ENCODE measurements at regions not wholly inside any gene's neighbourhood (a gene's known extent, or its start where the extent isn't known, plus 50 kb on each side); places are given as distances from the start of the nearest gene placed in this dataset.

DNA sequence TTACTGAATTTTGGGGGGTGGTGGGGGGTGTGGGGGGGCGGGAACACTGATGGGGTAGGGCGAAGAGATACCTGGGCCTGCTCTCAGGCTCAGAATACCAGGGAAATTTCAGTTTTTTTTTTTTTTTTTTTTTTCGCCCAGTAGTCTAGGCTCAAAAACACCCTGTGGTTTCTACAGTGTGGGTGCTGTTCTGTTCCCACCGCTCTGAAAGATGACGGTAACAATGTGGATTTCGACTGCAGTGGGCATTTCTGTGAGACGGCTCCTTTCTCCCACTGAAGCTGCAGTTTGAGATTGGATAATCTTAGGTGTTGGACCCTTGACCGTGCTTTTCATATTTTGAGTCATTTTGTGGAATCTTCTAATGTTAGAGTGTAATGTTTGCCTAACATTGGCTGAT lies 143.8 kb upstream of the RGMA start:
- Mint-ChIP-seq H3K27ac (no peak overlapping the region), H3K4me1 (ENCODE audit: low read depth) (peaks cover 21% of the 10 kb centered on the region)

DNA sequence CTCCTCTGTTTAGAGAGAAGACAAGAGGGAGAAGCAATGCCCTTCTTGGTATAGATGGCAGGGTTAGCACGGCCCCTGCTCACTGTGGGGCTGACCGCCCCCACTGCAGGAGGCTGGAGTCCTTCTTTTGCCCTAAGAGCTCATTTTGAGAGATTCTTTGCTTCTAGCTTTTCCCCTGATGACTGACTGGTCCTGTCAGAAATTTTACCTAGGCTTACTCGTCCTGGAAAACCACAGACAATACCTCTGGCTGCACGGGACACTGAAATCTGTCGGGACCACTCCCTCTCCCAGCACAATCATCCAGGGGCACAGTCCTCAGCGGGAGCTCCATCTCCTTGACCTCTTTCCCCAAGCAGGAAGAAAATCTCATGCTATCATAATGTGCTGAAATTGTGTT lies 143.0 kb upstream of the RGMA start:
- ATAC-seq (replicated peaks in 1 of 2), result no peak
- H3K4me1 Mint-ChIP-seq (ENCODE audit: low read depth), result peaks cover 21% of the 10 kb centered on the region
- H3K27ac Mint-ChIP-seq, result no peak overlapping the region

More for the DNA sequence above, 143.8 kb upstream of the RGMA start:
- no peak for ATAC-seq (replicated peaks in 1 of 2)
- DNase-seq, result no peak
- H3K4me3 Mint-ChIP-seq, result no peak overlapping the region
- no peaks in the 10 kb centered on the region for H3K36me3 Mint-ChIP-seq (ENCODE audit: insufficient read depth in 2 of 2)
- peaks cover 0 to under 1% of the 10 kb centered on the region in 2 donors for H3K9me3 Mint-ChIP-seq
- H3K27me3 Mint-ChIP-seq (ENCODE audit: low read depth), result peaks cover 29% of the 10 kb centered on the region

DNA sequence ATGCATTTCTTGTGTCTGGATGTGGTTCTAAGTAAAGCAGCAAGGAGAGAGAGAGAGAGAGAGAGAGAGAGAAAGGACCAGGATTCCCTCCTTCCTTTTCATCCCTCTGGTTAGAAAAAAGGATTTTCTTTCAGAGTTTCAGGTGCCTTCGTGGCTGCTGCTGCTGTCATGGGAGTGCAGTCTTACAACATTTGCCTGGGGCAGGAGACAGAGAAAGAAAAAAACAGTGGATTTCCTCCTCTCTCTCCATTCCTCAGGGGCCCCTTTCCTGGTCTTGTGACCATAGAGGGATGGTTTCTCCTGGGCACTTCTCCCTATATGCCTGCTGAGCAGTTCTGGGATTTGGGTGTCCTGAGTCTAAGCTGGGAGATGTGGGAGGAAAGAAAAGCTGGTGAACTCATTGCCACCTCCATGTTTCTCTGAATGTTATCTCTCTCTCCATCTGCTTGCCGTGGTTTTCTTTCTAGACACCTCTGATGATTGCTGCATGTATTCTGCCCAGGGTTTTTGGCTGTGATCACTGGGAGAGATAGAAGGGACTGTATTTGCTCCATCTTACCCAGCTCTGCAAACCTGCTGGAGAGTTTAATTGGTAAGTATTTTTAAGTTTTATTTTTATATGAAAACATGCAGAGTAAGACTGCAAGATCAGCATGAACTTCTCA lies 142.4 kb upstream of the RGMA start:
- peaks cover 29% of the 10 kb centered on the region for H3K27me3 Mint-ChIP-seq (ENCODE audit: low read depth)
- no peak overlapping the region for H3K4me3 Mint-ChIP-seq
- ATAC-seq (replicated peaks in 1 of 2) (no peak), DNase-seq (no peak)
- H3K4me1 Mint-ChIP-seq (ENCODE audit: low read depth), result peaks cover 17% of the 10 kb centered on the region
- H3K9me3 Mint-ChIP-seq, result no peaks in the 10 kb centered on the region
- no peaks in the 10 kb centered on the region for H3K36me3 Mint-ChIP-seq (ENCODE audit: insufficient read depth in 2 of 2)
- H3K27ac Mint-ChIP-seq, result no peak overlapping the region

More for the DNA sequence above, 143.0 kb upstream of the RGMA start:
- Mint-ChIP-seq H3K4me3 (no peak overlapping the region), H3K36me3 (ENCODE audit: insufficient read depth in 2 of 2) (no peaks in the 10 kb centered on the region), H3K27me3 (ENCODE audit: low read depth) (peaks cover 29% of the 10 kb centered on the region), H3K9me3 (no peaks in the 10 kb centered on the region)
- no peak for DNase-seq

DNA sequence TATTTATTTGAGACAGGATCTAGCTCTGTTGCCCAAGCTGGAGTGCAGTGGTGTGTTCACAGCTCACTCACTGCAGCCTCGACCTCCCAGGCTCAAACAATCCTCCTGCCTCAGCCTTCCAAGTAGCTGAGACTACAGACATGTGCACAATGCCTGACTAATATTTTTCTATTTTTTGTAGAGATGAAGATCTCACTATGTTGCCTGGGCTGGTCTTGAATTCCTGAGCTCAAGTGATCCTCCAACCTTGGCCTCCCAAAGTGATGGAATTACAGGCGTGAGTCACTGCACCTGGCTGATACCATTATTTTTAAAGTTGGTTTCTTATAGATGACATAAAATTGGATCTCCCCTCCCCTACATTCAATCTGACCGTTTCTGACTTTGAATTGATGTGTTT lies 139.5 kb upstream of the RGMA start:
- ATAC-seq (replicated peaks in 1 of 2), result no peak
- no peak for DNase-seq
- Mint-ChIP-seq H3K27ac (no peak overlapping the region), H3K4me3 (no peak overlapping the region), H3K4me1 (ENCODE audit: low read depth) (peaks cover 9% of the 10 kb centered on the region), H3K36me3 (ENCODE audit: insufficient read depth in 2 of 2) (no peaks in the 10 kb centered on the region), H3K9me3 (no peaks in the 10 kb centered on the region), H3K27me3 (ENCODE audit: low read depth) (peaks cover 26% of the 10 kb centered on the region)

DNA sequence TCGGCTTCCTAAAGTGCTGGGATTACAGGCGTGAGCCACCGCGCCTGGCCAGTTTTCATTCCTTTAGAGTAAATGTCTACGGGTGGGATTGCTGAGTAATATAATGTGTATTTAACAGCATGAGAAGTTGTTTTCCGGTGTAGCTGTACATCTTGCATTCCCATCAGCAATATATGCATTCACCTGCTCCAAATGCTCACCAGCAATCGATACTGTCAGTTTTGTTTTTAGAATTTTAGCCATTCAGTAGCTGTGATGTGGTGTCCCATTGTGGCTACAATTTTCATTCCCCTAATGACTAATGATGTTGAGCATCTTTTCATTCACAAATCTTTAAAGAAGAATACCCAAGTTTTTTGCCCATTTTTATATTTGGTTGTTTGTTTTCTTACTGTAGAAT lies 134.8 kb upstream of the RGMA start:
- no peak overlapping the region for H3K27ac Mint-ChIP-seq
- no peaks in the 10 kb centered on the region for H3K4me1 Mint-ChIP-seq (ENCODE audit: low read depth)
- no peaks in the 10 kb centered on the region for H3K9me3 Mint-ChIP-seq
- ATAC-seq (replicated peaks in 1 of 2), result peak; percentile 51 to 80
- H3K4me3 Mint-ChIP-seq, result no peak overlapping the region
- DNase-seq, result peak in 1 of 2 donors; percentile 24
- no peaks in the 10 kb centered on the region for H3K36me3 Mint-ChIP-seq (ENCODE audit: insufficient read depth in 2 of 2)
- H3K27me3 Mint-ChIP-seq (ENCODE audit: low read depth), result peaks cover 14% of the 10 kb centered on the region

DNA sequence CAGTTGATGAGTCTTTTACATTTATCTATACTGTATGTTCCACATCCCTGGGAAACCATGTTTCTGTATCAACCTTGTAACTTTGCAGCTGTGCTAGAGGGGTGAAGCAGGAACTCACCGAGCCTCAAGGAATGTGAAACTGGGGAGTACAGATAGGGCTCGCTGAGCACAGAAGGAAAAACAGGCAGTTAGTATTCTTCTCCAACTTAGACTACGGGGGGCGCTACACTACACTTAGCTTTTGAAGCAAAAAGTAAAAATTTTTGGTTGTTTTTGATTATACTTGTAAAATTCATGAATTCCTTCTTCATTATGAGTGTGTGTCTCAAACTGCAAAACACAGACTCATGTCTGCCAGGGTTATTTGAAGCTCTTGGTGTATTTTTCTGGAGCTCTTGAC lies 132.7 kb upstream of the RGMA start:
- H3K36me3 Mint-ChIP-seq (ENCODE audit: insufficient read depth in 2 of 2), result no peaks in the 10 kb centered on the region
- no peaks in the 10 kb centered on the region for H3K4me1 Mint-ChIP-seq (ENCODE audit: low read depth)
- H3K4me3 Mint-ChIP-seq, result no peak overlapping the region
- H3K27ac Mint-ChIP-seq, result no peak overlapping the region
- DNase-seq (no peak), ATAC-seq (replicated peaks in 1 of 2) (no peak)
- no peaks in the 10 kb centered on the region for H3K9me3 Mint-ChIP-seq
- H3K27me3 Mint-ChIP-seq (ENCODE audit: low read depth), result peaks cover 14% of the 10 kb centered on the region

DNA sequence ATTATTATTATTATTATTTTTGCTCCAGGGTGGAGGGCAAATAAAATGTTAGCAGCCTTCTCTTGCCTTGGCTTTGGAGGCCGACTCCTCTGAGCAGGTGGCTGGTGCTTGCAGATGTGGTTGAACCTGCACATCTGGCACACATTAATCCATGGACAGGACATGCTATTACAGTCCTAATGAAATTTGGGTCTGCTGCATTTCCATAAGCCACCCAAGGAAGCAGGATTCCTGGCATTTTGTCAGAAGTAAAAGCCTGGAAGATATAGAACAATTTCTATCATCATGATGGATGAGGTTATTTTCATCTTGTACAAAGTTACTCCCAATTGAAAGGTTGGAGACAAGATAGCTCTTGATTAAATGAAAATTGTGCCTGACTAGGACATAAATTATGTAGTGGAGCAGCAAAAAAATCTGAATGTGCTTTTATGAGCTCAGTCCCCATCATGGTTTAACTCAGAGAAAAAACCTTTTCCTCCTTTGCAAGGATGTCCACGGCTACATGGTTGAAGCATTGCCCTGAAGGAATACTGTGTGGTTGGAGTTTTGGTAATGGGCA lies 130.9 kb upstream of the RGMA start:
- DNase-seq, result no peak
- Mint-ChIP-seq H3K9me3 (no peaks in the 10 kb centered on the region), H3K36me3 (ENCODE audit: insufficient read depth in 2 of 2) (no peaks in the 10 kb centered on the region), H3K4me3 (no peak overlapping the region), H3K27ac (no peak overlapping the region), H3K4me1 (ENCODE audit: low read depth) (no peaks in the 10 kb centered on the region), H3K27me3 (ENCODE audit: low read depth) (peaks cover 7% of the 10 kb centered on the region)
- ATAC-seq (replicated peaks in 1 of 2), result no peak

DNA sequence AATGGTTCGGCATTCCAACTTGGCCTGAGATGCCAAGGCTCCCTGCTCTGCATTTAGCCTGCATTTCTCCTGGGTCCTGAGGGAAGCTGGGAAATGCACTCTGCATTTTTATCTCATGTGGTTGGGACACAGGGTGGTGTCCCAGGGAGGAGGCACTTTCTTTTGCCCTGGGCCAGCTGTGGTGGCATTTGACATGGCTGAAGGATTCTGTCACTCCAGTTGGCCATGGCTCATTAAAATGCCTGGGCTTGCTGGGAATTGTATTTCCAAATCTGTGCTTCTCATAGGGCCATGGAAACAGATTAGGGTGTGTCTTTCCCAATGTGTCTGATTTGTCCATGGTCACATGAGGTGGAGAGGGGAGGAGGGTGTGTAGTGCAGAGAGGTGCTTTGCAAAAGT lies 128.3 kb upstream of the RGMA start:
- peaks cover 7% of the 10 kb centered on the region for H3K27me3 Mint-ChIP-seq (ENCODE audit: low read depth)
- ATAC-seq (replicated peaks in 1 of 2) (no peak), DNase-seq (no peak)
- H3K9me3 Mint-ChIP-seq, result no peaks in the 10 kb centered on the region
- no peak overlapping the region for H3K27ac Mint-ChIP-seq
- H3K4me3 Mint-ChIP-seq, result no peak overlapping the region
- H3K36me3 Mint-ChIP-seq (ENCODE audit: insufficient read depth in 2 of 2), result no peaks in the 10 kb centered on the region
- H3K4me1 Mint-ChIP-seq (ENCODE audit: low read depth), result no peaks in the 10 kb centered on the region

DNA sequence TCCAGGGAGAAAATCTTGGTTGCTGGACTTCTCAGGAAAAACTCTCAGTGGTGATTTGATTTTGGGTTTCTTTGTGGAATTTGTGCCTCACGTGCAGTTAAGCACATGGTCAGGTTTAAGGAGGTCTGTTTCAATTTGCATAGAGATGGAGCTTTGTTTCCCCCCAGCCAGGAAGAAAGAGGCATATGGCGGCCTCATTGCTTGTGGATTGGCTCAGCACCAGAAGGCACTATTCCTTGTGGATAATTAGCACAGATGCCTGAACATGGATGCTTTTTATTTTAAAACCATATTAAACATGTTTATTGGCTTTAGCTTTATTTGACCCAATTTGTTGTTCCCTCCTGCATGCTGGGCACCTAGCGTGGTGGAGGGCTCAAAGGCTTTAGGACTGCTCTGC lies 125.1 kb upstream of the RGMA start:
- Mint-ChIP-seq H3K4me3 (no peak overlapping the region), H3K27me3 (ENCODE audit: low read depth) (no peaks in the 10 kb centered on the region), H3K27ac (no peak overlapping the region), H3K9me3 (peaks cover 0 to 1% of the 10 kb centered on the region in 2 donors), H3K4me1 (ENCODE audit: low read depth) (no peaks in the 10 kb centered on the region), H3K36me3 (ENCODE audit: insufficient read depth in 2 of 2) (no peaks in the 10 kb centered on the region)
- DNase-seq, result no peak
- ATAC-seq (replicated peaks in 1 of 2), result no peak

DNA sequence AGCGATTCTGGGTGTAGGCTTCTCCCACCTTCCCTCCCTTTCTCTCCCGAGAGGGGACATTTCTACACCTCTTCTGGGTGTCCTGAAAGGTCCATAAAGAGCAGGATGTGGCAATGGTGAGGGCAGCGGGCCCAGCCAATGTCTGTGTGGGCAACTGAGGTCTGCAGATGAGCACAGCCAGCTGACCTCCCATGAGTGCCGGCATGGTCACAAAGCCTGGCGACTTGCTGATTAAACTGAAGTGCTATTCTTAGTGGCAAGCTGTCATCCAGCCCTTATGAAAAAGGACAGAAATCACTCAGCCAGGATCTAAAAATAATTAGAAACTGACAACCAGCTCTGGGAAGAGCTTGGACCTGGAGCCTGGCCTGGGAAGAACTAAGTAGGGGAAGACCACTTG lies 124.3 kb upstream of the RGMA start:
- Mint-ChIP-seq H3K4me3 (no peak overlapping the region), H3K36me3 (ENCODE audit: insufficient read depth in 2 of 2) (no peaks in the 10 kb centered on the region), H3K4me1 (ENCODE audit: low read depth) (no peaks in the 10 kb centered on the region), H3K27me3 (ENCODE audit: low read depth) (no peaks in the 10 kb centered on the region), H3K27ac (no peak overlapping the region), H3K9me3 (peaks cover 0 to 1% of the 10 kb centered on the region in 2 donors)
- DNase-seq, result no peak
- no peak for ATAC-seq (replicated peaks in 1 of 2)

DNA sequence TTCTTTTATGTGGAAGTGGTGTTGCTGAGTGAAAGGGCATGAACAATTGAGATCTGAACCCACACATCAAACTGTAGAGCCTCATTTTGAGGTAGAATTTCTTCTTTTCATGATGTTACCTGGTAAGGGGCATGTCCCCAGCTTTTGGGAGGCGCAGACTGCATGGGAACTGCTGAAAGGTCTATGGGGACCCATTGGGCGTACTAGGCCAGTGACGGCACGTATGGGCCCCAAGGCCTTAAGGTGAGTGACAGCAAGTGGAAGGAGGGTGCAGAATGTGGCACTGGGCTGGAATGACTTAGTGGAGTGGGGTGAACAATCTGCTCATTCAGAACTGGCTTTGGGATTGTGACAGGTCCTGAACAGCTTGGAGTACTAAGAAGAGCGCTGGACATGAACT lies 123.6 kb upstream of the RGMA start:
- no peaks in the 10 kb centered on the region for H3K36me3 Mint-ChIP-seq (ENCODE audit: insufficient read depth in 2 of 2)

DNA sequence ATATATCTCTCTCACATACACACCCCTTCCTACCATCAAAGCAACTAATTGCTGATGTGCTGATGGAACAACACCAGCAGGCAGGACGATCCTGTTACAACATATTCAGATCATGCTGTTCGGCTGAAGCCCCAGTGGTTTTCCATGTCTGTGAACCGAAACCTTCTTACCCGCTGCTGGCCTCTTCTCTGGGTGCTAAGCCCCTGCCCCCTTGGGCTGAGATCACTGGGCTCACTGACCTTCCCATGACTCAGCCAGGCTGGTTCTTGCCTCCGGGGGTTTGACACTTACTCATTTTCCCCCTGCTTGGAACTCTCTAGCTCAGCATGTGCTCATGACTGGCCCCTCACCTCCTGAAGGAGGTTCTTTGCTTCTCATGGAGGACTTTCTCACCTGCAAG lies 122.0 kb upstream of the RGMA start:
- DNase-seq, result no peak
- Mint-ChIP-seq H3K27me3 (ENCODE audit: low read depth) (no peaks in the 10 kb centered on the region), H3K27ac (no peak overlapping the region), H3K4me1 (ENCODE audit: low read depth) (no peaks in the 10 kb centered on the region), H3K9me3 (peaks cover 0 to 1% of the 10 kb centered on the region in 2 donors), H3K4me3 (no peak overlapping the region), H3K36me3 (ENCODE audit: insufficient read depth in 2 of 2) (no peaks in the 10 kb centered on the region)
- no peak for ATAC-seq (replicated peaks in 1 of 2)

More for the DNA sequence above, 123.6 kb upstream of the RGMA start:
- Mint-ChIP-seq H3K27ac (no peak overlapping the region), H3K9me3 (peaks cover 0 to 1% of the 10 kb centered on the region in 2 donors), H3K4me3 (no peak overlapping the region), H3K27me3 (ENCODE audit: low read depth) (no peaks in the 10 kb centered on the region), H3K4me1 (ENCODE audit: low read depth) (no peaks in the 10 kb centered on the region)
- no peak for ATAC-seq (replicated peaks in 1 of 2)
- DNase-seq, result no peak

DNA sequence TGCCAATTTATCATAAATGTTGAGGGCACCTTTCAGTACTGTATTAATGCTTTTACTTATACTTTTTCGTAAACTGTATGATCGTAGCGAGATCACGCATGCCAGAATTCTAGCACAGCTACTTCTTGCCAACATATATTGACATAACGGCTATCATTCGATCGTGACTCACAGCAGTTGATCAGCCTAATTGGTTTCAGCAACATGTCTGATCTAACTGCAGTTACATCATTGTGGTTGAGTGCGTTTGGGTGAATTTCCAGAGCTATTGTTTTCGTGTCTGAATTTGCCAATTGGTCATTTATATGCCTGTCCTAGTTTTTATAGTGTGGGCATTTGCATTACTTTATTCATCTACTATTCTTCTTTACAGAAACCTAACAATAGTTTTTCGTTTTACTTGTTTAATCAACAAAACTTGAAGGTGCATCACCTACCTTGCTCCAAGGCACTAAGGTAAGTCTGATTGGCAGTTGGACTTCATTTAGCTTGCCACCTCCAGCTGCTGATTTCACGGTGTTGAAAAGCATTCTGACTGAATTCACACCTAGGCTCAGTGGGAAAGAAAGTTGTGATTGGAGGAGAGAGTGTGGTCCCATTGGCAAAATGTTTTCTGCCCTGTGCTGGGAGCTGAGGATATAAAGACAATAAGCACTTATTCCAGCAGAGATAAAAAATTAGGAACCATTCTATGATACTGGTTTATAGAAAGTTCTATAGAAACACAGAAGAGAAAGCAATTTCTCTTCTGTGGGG lies 120.9 kb upstream of the RGMA start:
- Mint-ChIP-seq H3K36me3 (ENCODE audit: insufficient read depth in 2 of 2) (no peaks in the 10 kb centered on the region), H3K4me3 (no peak overlapping the region), H3K27me3 (ENCODE audit: low read depth) (no peaks in the 10 kb centered on the region), H3K27ac (no peak overlapping the region), H3K4me1 (ENCODE audit: low read depth) (no peaks in the 10 kb centered on the region), H3K9me3 (peaks cover 0 to 1% of the 10 kb centered on the region in 2 donors)
- DNase-seq (no peak), ATAC-seq (replicated peaks in 1 of 2) (no peak)
